ENCODE measurements at regions not wholly inside any gene's neighbourhood (a gene's known extent, or its start where the extent isn't known, plus 50 kb on each side); places are given as distances from the start of the nearest gene placed in this dataset.
"Not testable (repeated sequence)": the region's sequence is repeated elsewhere in the genome, so short reads cannot be mapped to it uniquely, and the experiment has no call there.

DNA sequence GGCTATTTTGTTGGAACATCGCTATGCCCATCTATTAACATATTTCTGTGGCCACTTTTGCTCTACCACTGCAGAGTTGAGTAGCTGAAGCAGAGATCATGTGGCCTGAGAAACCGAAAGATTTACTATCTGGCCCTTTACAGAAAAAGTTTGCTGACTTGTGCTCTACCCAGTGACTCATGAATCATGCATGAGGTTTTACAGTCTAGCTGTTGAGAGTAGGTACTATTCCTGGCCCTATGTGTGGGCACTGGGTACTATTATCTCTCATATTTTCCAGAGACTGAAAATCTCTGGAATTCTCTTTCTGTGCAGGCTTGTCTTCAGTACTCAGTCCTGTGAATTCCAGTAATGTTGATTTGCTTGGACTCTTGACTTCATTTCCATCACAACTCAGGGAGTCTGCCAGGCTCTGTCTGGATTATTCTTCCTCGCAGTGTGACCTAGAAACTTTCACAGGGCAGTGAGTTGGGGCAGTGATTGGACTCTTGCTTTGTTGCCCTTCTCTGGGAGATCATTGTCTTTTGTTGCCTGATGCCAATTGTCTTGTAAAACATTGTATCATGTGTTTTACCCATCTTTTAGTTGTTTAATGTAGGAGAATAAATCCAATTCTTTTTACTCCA is 121.3 kb upstream of the PRSS12 start:
- H3K4me2 ChIP-seq (replicated peaks; ENCODE audit: low read depth, low read length, poor library complexity, severe bottlenecking); H3K9ac ChIP-seq (ENCODE audit: low read length); H3K4me3 Mint-ChIP-seq; H3K27me3 Mint-ChIP-seq; DNase-seq; H3K27me3 ChIP-seq (replicated peaks in 1 of 4; ENCODE audit: control extremely low read depth in 1 of 4, control insufficient read depth in 3 of 4, insufficient read depth in 4 of 4, low read length in 3 of 4); H4K20me1 ChIP-seq (ENCODE audit: control insufficient read depth, insufficient read depth, low read length, poor library complexity, severe bottlenecking); H3K9me3 ChIP-seq (ENCODE audit: control extremely low read depth in 1 of 3, control insufficient read depth in 2 of 3, insufficient read depth in 1 of 3, low read length in 2 of 3); H2AFZ ChIP-seq (ENCODE audit: insufficient read depth, low read depth, low read length, poor library complexity, severe bottlenecking); H3K4me3 ChIP-seq (ENCODE audit: control extremely low read depth in 1 of 5, extremely low read depth in 1 of 5, insufficient read depth in 1 of 5, low read depth in 2 of 5, low read length in 4 of 5); CTCF ChIA-PET; H3K79me2 ChIP-seq (ENCODE audit: control insufficient read depth, insufficient read depth, low read length); H3K36me3 ChIP-seq (replicated peaks in 1 of 2; ENCODE audit: control extremely low read depth in 1 of 2, control insufficient read depth in 1 of 2, extremely low read depth in 1 of 2, insufficient read depth in 2 of 2, low read length in 1 of 2); H3K9me3 Mint-ChIP-seq (ENCODE audit: insufficient read depth); H3K4me1 Mint-ChIP-seq; H3K27ac Mint-ChIP-seq; ATAC-seq (ENCODE audit: low read depth); intact Hi-C loops (cut with micrococcal nuclease); H3K4me1 ChIP-seq (ENCODE audit: control insufficient read depth in 2 of 2, insufficient read depth in 2 of 2, low read length in 2 of 2); POLR2A ChIA-PET; H3K27ac ChIP-seq (ENCODE audit: low read length in 2 of 2): not testable (repeated sequence)
- WGBS (ENCODE audit: insufficient coverage): 100% methylated on average over 1 of the region's 3 CpGs

DNA sequence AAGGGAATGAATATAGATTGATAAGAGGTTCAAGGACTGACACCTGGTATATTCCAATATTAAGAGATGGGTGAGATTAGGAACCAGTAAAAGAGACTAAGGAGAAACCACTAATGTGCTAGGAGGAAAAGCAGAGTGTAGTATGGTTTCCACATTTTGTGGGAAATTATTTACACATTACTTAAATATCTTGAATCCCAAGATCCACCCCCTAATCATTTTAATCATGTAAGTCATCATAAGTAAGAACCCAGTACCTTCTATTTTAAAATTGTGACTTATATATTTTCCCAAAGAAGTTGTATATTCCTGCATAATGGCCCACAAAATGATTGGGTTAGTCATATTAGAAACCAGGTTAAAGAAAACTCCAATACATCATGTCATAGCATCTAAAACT is 122.0 kb upstream of the PRSS12 start:
- CTCF ChIA-PET; H3K9me3 Mint-ChIP-seq (ENCODE audit: insufficient read depth); H3K27ac ChIP-seq (ENCODE audit: low read length in 2 of 2); DNase-seq; H3K27me3 ChIP-seq (replicated peaks in 1 of 4; ENCODE audit: control extremely low read depth in 1 of 4, control insufficient read depth in 3 of 4, insufficient read depth in 4 of 4, low read length in 3 of 4); H3K9me3 ChIP-seq (ENCODE audit: control extremely low read depth in 1 of 3, control insufficient read depth in 2 of 3, insufficient read depth in 1 of 3, low read length in 2 of 3); ATAC-seq (ENCODE audit: low read depth); H3K79me2 ChIP-seq (ENCODE audit: control insufficient read depth, insufficient read depth, low read length); H3K4me3 Mint-ChIP-seq; H4K20me1 ChIP-seq (ENCODE audit: control insufficient read depth, insufficient read depth, low read length, poor library complexity, severe bottlenecking); H3K9ac ChIP-seq (ENCODE audit: low read length); H3K4me1 Mint-ChIP-seq; POLR2A ChIA-PET; H3K4me2 ChIP-seq (replicated peaks; ENCODE audit: low read depth, low read length, poor library complexity, severe bottlenecking); H3K27ac Mint-ChIP-seq; intact Hi-C loops (cut with micrococcal nuclease); H3K27me3 Mint-ChIP-seq; H3K4me3 ChIP-seq (ENCODE audit: control extremely low read depth in 1 of 5, extremely low read depth in 1 of 5, insufficient read depth in 1 of 5, low read depth in 2 of 5, low read length in 4 of 5); H3K4me1 ChIP-seq (ENCODE audit: control insufficient read depth in 2 of 2, insufficient read depth in 2 of 2, low read length in 2 of 2); H3K36me3 ChIP-seq (replicated peaks in 1 of 2; ENCODE audit: control extremely low read depth in 1 of 2, control insufficient read depth in 1 of 2, extremely low read depth in 1 of 2, insufficient read depth in 2 of 2, low read length in 1 of 2); H2AFZ ChIP-seq (ENCODE audit: insufficient read depth, low read depth, low read length, poor library complexity, severe bottlenecking): not testable (repeated sequence)

DNA sequence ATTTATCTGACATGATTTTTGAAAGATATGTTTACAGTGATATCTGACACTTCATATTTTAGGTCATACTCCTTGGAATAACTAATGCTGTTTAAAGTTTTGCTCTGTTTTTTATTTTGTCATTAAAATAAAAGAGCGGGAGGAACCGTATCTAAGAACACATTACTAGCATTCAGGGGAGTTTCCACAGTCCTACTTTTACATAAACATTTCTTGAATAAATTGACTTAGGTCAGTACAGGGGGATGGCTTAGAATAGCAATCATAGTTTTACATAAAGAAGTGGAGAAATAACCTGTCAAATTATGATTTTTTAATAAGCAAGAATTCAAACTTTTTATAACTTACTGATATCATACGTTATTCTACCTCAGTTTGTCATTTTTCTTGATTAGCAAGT is 123.1 kb upstream of the PRSS12 start:
- H3K4me1 ChIP-seq (ENCODE audit: control insufficient read depth in 2 of 2, insufficient read depth in 2 of 2, low read length in 2 of 2); intact Hi-C loops (cut with micrococcal nuclease); H4K20me1 ChIP-seq (ENCODE audit: control insufficient read depth, insufficient read depth, low read length, poor library complexity, severe bottlenecking); H3K9me3 Mint-ChIP-seq (ENCODE audit: insufficient read depth); H3K4me1 Mint-ChIP-seq; H2AFZ ChIP-seq (ENCODE audit: insufficient read depth, low read depth, low read length, poor library complexity, severe bottlenecking); H3K79me2 ChIP-seq (ENCODE audit: control insufficient read depth, insufficient read depth, low read length); H3K27ac ChIP-seq (ENCODE audit: low read length in 2 of 2); H3K4me3 Mint-ChIP-seq; H3K9me3 ChIP-seq (ENCODE audit: control extremely low read depth in 1 of 3, control insufficient read depth in 2 of 3, insufficient read depth in 1 of 3, low read length in 2 of 3); H3K36me3 ChIP-seq (replicated peaks in 1 of 2; ENCODE audit: control extremely low read depth in 1 of 2, control insufficient read depth in 1 of 2, extremely low read depth in 1 of 2, insufficient read depth in 2 of 2, low read length in 1 of 2); DNase-seq; CTCF ChIA-PET; POLR2A ChIA-PET; H3K9ac ChIP-seq (ENCODE audit: low read length); H3K27me3 Mint-ChIP-seq; ATAC-seq (ENCODE audit: low read depth); H3K4me3 ChIP-seq (ENCODE audit: control extremely low read depth in 1 of 5, extremely low read depth in 1 of 5, insufficient read depth in 1 of 5, low read depth in 2 of 5, low read length in 4 of 5); H3K27ac Mint-ChIP-seq; H3K4me2 ChIP-seq (replicated peaks; ENCODE audit: low read depth, low read length, poor library complexity, severe bottlenecking); H3K27me3 ChIP-seq (replicated peaks in 1 of 4; ENCODE audit: control extremely low read depth in 1 of 4, control insufficient read depth in 3 of 4, insufficient read depth in 4 of 4, low read length in 3 of 4): not testable (repeated sequence)
- no CpG with 5 or more reads among the region's 3 CpGs for WGBS (ENCODE audit: insufficient coverage)

DNA sequence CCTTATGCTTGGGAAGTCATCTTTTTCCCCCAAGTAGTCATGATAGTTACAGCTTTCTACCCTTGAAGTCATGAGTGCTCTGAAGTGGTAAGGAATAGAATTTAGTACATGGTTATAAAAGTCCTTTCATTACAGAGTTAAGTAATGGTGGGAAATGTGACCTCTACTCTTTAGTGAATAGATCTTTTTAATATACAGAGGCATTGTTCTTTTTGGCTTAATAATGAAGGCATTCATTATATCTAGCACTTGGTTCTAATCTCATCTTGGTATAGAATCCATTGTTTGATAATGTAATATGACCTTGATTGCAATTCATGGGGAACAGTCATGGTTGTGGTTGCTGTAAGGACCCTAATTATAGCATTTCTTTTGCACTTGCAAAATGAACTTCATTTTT is 125.0 kb upstream of the PRSS12 start:
- not testable (repeated sequence) for H3K27ac Mint-ChIP-seq

More for the DNA sequence above, 125.0 kb upstream of the PRSS12 start:
- H3K9me3 ChIP-seq (ENCODE audit: control extremely low read depth in 1 of 3, control insufficient read depth in 2 of 3, insufficient read depth in 1 of 3, low read length in 2 of 3); ATAC-seq (ENCODE audit: low read depth); H3K4me3 ChIP-seq (ENCODE audit: control extremely low read depth in 1 of 5, extremely low read depth in 1 of 5, insufficient read depth in 1 of 5, low read depth in 2 of 5, low read length in 4 of 5); H3K4me3 Mint-ChIP-seq; H3K4me1 ChIP-seq (ENCODE audit: control insufficient read depth in 2 of 2, insufficient read depth in 2 of 2, low read length in 2 of 2); H2AFZ ChIP-seq (ENCODE audit: insufficient read depth, low read depth, low read length, poor library complexity, severe bottlenecking); CTCF ChIA-PET; H3K79me2 ChIP-seq (ENCODE audit: control insufficient read depth, insufficient read depth, low read length); POLR2A ChIA-PET; H4K20me1 ChIP-seq (ENCODE audit: control insufficient read depth, insufficient read depth, low read length, poor library complexity, severe bottlenecking); intact Hi-C loops (cut with micrococcal nuclease); H3K4me2 ChIP-seq (replicated peaks; ENCODE audit: low read depth, low read length, poor library complexity, severe bottlenecking); H3K27me3 Mint-ChIP-seq; H3K9me3 Mint-ChIP-seq (ENCODE audit: insufficient read depth); H3K9ac ChIP-seq (ENCODE audit: low read length); DNase-seq; H3K27me3 ChIP-seq (replicated peaks in 1 of 4; ENCODE audit: control extremely low read depth in 1 of 4, control insufficient read depth in 3 of 4, insufficient read depth in 4 of 4, low read length in 3 of 4); H3K4me1 Mint-ChIP-seq; H3K36me3 ChIP-seq (replicated peaks in 1 of 2; ENCODE audit: control extremely low read depth in 1 of 2, control insufficient read depth in 1 of 2, extremely low read depth in 1 of 2, insufficient read depth in 2 of 2, low read length in 1 of 2); H3K27ac ChIP-seq (ENCODE audit: low read length in 2 of 2): not testable (repeated sequence)

Measured in B cell (primary cell).